ENCODE measurements at regions not wholly inside any gene's neighbourhood (a gene's known extent, or its start where the extent isn't known, plus 50 kb on each side); places are given as distances from the start of the nearest gene placed in this dataset.

DNA sequence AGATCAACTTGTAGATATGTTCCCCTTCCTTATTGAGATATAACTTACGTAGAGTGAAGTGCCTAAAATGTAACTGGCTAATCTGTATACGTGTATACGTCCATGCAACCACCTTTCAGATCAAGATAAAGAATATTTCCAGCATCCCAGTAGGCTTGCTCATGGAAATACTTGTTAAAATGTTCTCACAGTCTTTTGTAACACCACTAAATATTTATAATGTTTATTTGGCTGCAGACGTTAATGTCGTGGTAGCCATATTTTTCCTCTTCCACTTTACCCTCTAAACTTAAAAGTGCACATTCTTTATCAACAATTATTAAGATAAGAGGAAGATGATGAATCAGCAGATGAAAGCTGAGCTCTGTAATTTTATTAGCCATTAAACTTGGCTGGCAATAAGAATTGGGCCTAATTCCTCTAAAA lies 447.4 kb downstream of the AEBP2 start:
- H3K27me3 ChIP-seq (ENCODE audit: control insufficient read depth in 4 of 4, insufficient read depth in 4 of 4, low read length in 3 of 4): no peaks in the 10 kb centered on the region
- H3K4me3 ChIP-seq (ENCODE audit: low read depth in 1 of 3, low read length in 3 of 3): no peak overlapping the region
- no peak overlapping the region for H3K9ac ChIP-seq (ENCODE audit: low read depth in 1 of 2, low read length in 2 of 2)
- H3K9me3 ChIP-seq (ENCODE audit: control insufficient read depth in 4 of 4, low read length in 3 of 4): no peaks in the 10 kb centered on the region
- H3K4me1 ChIP-seq (ENCODE audit: control insufficient read depth in 4 of 4, insufficient read depth in 4 of 4, low read length in 3 of 4): peaks cover 0 to 13% (median 5%) of the 10 kb centered on the region in 4 donors
- DNase-seq (ENCODE audit: low spot score): no peak
- no peaks in the 10 kb centered on the region for H3K36me3 ChIP-seq (ENCODE audit: control insufficient read depth in 4 of 4, insufficient read depth in 3 of 4, low read depth in 1 of 4, low read length in 3 of 4)
- peak overlapping the region; percentile 49 to 76 for H3K27ac ChIP-seq (ENCODE audit: low read depth in 1 of 2, low read length in 2 of 2)
- TF ChIP-seq GABPA (IDR thresholded peaks at IDR 0.05 in 1 of 2, conservative IDR thresholded peaks at IDR 0.05 in 1 of 2) (no peak), RAD21 (IDR thresholded peaks at IDR 0.05) (no peak), HNF4G (IDR thresholded peaks at IDR 0.05) (no peak), NR2F2 (IDR thresholded peaks at IDR 0.05) (no peak), HNF4A (conservative IDR thresholded peaks at IDR 0.05) (no peak), FOXA1 (IDR thresholded peaks at IDR 0.05) (no peak), FOXA2 (IDR thresholded peaks at IDR 0.05) (no peak), TAF1 (conservative IDR thresholded peaks at IDR 0.05) (no peak)
- TF ChIP-seq, protein P1, sequence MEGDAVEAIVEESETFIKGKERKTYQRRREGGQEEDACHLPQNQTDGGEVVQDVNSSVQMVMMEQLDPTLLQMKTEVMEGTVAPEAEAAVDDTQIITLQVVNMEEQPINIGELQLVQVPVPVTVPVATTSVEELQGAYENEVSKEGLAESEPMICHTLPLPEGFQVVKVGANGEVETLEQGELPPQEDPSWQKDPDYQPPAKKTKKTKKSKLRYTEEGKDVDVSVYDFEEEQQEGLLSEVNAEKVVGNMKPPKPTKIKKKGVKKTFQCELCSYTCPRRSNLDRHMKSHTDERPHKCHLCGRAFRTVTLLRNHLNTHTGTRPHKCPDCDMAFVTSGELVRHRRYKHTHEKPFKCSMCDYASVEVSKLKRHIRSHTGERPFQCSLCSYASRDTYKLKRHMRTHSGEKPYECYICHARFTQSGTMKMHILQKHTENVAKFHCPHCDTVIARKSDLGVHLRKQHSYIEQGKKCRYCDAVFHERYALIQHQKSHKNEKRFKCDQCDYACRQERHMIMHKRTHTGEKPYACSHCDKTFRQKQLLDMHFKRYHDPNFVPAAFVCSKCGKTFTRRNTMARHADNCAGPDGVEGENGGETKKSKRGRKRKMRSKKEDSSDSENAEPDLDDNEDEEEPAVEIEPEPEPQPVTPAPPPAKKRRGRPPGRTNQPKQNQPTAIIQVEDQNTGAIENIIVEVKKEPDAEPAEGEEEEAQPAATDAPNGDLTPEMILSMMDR (IDR thresholded peaks at IDR 0.05; ENCODE audit: low read depth, low read length, missing input control): no peak
- TF ChIP-seq, protein P2, sequence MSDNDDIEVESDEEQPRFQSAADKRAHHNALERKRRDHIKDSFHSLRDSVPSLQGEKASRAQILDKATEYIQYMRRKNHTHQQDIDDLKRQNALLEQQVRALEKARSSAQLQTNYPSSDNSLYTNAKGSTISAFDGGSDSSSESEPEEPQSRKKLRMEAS (IDR thresholded peaks at IDR 0.05): no peak
- TF ChIP-seq, protein P3, sequence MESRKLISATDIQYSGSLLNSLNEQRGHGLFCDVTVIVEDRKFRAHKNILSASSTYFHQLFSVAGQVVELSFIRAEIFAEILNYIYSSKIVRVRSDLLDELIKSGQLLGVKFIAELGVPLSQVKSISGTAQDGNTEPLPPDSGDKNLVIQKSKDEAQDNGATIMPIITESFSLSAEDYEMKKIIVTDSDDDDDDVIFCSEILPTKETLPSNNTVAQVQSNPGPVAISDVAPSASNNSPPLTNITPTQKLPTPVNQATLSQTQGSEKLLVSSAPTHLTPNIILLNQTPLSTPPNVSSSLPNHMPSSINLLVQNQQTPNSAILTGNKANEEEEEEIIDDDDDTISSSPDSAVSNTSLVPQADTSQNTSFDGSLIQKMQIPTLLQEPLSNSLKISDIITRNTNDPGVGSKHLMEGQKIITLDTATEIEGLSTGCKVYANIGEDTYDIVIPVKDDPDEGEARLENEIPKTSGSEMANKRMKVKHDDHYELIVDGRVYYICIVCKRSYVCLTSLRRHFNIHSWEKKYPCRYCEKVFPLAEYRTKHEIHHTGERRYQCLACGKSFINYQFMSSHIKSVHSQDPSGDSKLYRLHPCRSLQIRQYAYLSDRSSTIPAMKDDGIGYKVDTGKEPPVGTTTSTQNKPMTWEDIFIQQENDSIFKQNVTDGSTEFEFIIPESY (IDR thresholded peaks at IDR 0.05): no peak
- WGBS: 65% methylated on average over 5 of the region's 5 CpGs

DNA sequence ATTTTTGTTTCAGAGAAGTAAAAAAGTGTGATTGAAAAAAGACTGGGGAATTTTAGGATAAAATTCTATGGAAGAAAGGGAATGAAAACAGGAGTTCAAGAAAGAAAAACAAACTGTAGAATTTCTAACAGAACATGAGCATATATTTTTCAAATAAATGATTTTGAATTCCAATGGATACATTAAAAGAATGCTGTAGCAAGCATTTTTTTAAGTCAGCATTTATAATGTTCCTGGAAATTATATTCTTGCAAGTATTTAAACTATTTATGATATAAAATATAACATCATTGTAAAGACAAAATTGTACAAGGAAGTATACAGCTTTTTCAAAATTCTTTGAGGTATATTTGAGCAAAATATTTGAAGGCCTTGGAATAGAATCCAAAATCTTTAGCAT lies 450.7 kb downstream of the AEBP2 start:
- H3K4me3 ChIP-seq (ENCODE audit: low read depth in 1 of 3, low read length in 3 of 3): no peak overlapping the region
- TF ChIP-seq JUND (IDR thresholded peaks at IDR 0.05): no peak
- TF ChIP-seq RAD21 (IDR thresholded peaks at IDR 0.05): no peak
- no peak for TF ChIP-seq EGR1 (IDR thresholded peaks at IDR 0.05; ENCODE audit: low read depth in 2 of 2)
- TF ChIP-seq, protein P1 (IDR thresholded peaks at IDR 0.05; ENCODE audit: low read depth, low read length, missing input control): no peak
- no peak for TF ChIP-seq HNF4A (conservative IDR thresholded peaks at IDR 0.05)
- TF ChIP-seq FOXA1 (IDR thresholded peaks at IDR 0.05): no peak
- TF ChIP-seq, protein P2 (IDR thresholded peaks at IDR 0.05): no peak
- TF ChIP-seq HNF4G (IDR thresholded peaks at IDR 0.05): no peak
- TF ChIP-seq, protein P3 (IDR thresholded peaks at IDR 0.05): no peak
- TF ChIP-seq, protein P4, sequence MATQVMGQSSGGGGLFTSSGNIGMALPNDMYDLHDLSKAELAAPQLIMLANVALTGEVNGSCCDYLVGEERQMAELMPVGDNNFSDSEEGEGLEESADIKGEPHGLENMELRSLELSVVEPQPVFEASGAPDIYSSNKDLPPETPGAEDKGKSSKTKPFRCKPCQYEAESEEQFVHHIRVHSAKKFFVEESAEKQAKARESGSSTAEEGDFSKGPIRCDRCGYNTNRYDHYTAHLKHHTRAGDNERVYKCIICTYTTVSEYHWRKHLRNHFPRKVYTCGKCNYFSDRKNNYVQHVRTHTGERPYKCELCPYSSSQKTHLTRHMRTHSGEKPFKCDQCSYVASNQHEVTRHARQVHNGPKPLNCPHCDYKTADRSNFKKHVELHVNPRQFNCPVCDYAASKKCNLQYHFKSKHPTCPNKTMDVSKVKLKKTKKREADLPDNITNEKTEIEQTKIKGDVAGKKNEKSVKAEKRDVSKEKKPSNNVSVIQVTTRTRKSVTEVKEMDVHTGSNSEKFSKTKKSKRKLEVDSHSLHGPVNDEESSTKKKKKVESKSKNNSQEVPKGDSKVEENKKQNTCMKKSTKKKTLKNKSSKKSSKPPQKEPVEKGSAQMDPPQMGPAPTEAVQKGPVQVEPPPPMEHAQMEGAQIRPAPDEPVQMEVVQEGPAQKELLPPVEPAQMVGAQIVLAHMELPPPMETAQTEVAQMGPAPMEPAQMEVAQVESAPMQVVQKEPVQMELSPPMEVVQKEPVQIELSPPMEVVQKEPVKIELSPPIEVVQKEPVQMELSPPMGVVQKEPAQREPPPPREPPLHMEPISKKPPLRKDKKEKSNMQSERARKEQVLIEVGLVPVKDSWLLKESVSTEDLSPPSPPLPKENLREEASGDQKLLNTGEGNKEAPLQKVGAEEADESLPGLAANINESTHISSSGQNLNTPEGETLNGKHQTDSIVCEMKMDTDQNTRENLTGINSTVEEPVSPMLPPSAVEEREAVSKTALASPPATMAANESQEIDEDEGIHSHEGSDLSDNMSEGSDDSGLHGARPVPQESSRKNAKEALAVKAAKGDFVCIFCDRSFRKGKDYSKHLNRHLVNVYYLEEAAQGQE (IDR thresholded peaks at IDR 0.05): no peak
- TF ChIP-seq GABPA (IDR thresholded peaks at IDR 0.05 in 1 of 2, conservative IDR thresholded peaks at IDR 0.05 in 1 of 2): no peak
- TF ChIP-seq RXRA (IDR thresholded peaks at IDR 0.05): no peak
- no peak for TF ChIP-seq SP1 (IDR thresholded peaks at IDR 0.05)
- H3K36me3 ChIP-seq (ENCODE audit: control insufficient read depth in 4 of 4, insufficient read depth in 3 of 4, low read depth in 1 of 4, low read length in 3 of 4): no peaks in the 10 kb centered on the region
- DNase-seq (ENCODE audit: low spot score): no peak
- no peak overlapping the region for H3K27ac ChIP-seq (ENCODE audit: low read depth in 1 of 2, low read length in 2 of 2)
- H3K9me3 ChIP-seq (ENCODE audit: control insufficient read depth in 4 of 4, low read length in 3 of 4): no peaks in the 10 kb centered on the region
- H3K27me3 ChIP-seq (ENCODE audit: control insufficient read depth in 4 of 4, insufficient read depth in 4 of 4, low read length in 3 of 4): no peaks in the 10 kb centered on the region
- no peak overlapping the region for H3K9ac ChIP-seq (ENCODE audit: low read depth in 1 of 2, low read length in 2 of 2)
- H3K4me1 ChIP-seq (ENCODE audit: control insufficient read depth in 4 of 4, insufficient read depth in 4 of 4, low read length in 3 of 4): peaks cover 3 to 13% (median 5%) of the 10 kb centered on the region in 4 donors
